ENCODE measurements at regions not wholly inside any gene's neighbourhood (a gene's known extent, or its start where the extent isn't known, plus 50 kb on each side); places are given as distances from the start of the nearest gene placed in this dataset.

DNA sequence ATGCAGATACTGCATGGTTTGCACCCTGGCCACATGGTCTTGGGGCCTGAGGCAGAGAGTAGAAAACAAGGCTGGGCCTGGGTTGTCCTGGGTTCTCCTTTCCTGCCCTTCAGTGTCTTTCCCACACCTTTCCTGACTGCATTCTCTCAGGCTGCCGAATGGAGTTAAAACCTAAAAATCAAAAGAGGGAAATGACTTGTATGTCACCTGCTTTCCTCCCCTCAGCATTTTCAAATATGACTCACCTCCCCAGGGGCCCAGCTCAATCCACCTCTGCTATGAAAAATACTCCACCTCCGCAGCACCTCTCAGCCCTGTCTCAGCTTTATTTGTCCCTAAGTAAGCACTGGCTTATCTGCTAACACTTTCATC, 457.8 kb upstream of the MEX3C start:
- Mint-ChIP-seq H3K27ac (peak overlapping the region; percentile 83), H3K4me3 (no peak overlapping the region), H3K27me3 (ENCODE audit: low read depth) (no peaks in the 10 kb centered on the region; the same call in 1 of the 2 replicates), H3K4me1 (peaks cover 55% of the 10 kb centered on the region), H3K36me3 (no peaks in the 10 kb centered on the region), H3K9me3 (peaks cover 3% of the 10 kb centered on the region; the same call in 1 of the 2 replicates)
- POLR2A ChIA-PET: no interaction called here
- DNase-seq (ENCODE audit: low spot score): no peak
- no peak for ATAC-seq
- CTCF ChIA-PET: no interaction called here
- TF ChIP-seq, protein P1, sequence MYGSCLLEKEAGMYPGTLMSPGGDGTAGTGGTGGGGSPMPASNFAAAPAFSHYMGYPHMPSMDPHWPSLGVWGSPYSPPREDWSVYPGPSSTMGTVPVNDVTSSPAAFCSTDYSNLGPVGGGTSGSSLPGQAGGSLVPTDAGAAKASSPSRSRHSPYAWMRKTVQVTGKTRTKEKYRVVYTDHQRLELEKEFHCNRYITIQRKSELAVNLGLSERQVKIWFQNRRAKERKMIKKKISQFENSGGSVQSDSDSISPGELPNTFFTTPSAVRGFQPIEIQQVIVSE (CRISPR knock-in tag; IDR thresholded peaks at IDR 0.05; ENCODE audit: borderline replicate concordance): no peak
- no peak for TF ChIP-seq ZNF219 (CRISPR knock-in tag; IDR thresholded peaks at IDR 0.05; ENCODE audit: borderline replicate concordance)
- no peak for TF ChIP-seq NFATC4 (CRISPR knock-in tag; IDR thresholded peaks at IDR 0.05)
- no peak for TF ChIP-seq ZNF423 (CRISPR knock-in tag; IDR thresholded peaks at IDR 0.05)
- TF ChIP-seq SMAD3 (CRISPR knock-in tag; IDR thresholded peaks at IDR 0.05; ENCODE audit: borderline replicate concordance): no peak
- TF ChIP-seq GTF2I (CRISPR knock-in tag; conservative IDR thresholded peaks at IDR 0.05): no peak
- TF ChIP-seq, protein P2, sequence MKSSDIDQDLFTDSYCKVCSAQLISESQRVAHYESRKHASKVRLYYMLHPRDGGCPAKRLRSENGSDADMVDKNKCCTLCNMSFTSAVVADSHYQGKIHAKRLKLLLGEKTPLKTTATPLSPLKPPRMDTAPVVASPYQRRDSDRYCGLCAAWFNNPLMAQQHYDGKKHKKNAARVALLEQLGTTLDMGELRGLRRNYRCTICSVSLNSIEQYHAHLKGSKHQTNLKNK (CRISPR knock-in tag; IDR thresholded peaks at IDR 0.05): no peak
- TF ChIP-seq, protein P3, sequence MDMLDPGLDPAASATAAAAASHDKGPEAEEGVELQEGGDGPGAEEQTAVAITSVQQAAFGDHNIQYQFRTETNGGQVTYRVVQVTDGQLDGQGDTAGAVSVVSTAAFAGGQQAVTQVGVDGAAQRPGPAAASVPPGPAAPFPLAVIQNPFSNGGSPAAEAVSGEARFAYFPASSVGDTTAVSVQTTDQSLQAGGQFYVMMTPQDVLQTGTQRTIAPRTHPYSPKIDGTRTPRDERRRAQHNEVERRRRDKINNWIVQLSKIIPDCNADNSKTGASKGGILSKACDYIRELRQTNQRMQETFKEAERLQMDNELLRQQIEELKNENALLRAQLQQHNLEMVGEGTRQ (CRISPR knock-in tag; IDR thresholded peaks at IDR 0.05): no peak
- TF ChIP-seq, protein P4, sequence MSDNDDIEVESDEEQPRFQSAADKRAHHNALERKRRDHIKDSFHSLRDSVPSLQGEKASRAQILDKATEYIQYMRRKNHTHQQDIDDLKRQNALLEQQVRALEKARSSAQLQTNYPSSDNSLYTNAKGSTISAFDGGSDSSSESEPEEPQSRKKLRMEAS (CRISPR knock-in tag; IDR thresholded peaks at IDR 0.05): no peak
- no peak for TF ChIP-seq CREM (CRISPR knock-in tag; IDR thresholded peaks at IDR 0.05)
- no peak for TF ChIP-seq FOXK1 (CRISPR knock-in tag; IDR thresholded peaks at IDR 0.05)
- TF ChIP-seq TCF7 (CRISPR knock-in tag; IDR thresholded peaks at IDR 0.05; ENCODE audit: low read depth): no peak
- TF ChIP-seq, protein P5, sequence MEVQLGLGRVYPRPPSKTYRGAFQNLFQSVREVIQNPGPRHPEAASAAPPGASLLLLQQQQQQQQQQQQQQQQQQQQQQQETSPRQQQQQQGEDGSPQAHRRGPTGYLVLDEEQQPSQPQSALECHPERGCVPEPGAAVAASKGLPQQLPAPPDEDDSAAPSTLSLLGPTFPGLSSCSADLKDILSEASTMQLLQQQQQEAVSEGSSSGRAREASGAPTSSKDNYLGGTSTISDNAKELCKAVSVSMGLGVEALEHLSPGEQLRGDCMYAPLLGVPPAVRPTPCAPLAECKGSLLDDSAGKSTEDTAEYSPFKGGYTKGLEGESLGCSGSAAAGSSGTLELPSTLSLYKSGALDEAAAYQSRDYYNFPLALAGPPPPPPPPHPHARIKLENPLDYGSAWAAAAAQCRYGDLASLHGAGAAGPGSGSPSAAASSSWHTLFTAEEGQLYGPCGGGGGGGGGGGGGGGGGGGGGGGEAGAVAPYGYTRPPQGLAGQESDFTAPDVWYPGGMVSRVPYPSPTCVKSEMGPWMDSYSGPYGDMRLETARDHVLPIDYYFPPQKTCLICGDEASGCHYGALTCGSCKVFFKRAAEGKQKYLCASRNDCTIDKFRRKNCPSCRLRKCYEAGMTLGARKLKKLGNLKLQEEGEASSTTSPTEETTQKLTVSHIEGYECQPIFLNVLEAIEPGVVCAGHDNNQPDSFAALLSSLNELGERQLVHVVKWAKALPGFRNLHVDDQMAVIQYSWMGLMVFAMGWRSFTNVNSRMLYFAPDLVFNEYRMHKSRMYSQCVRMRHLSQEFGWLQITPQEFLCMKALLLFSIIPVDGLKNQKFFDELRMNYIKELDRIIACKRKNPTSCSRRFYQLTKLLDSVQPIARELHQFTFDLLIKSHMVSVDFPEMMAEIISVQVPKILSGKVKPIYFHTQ (CRISPR knock-in tag; IDR thresholded peaks at IDR 0.05): no peak
- TF ChIP-seq HMGA2 (CRISPR knock-in tag; IDR thresholded peaks at IDR 0.05): no peak

DNA sequence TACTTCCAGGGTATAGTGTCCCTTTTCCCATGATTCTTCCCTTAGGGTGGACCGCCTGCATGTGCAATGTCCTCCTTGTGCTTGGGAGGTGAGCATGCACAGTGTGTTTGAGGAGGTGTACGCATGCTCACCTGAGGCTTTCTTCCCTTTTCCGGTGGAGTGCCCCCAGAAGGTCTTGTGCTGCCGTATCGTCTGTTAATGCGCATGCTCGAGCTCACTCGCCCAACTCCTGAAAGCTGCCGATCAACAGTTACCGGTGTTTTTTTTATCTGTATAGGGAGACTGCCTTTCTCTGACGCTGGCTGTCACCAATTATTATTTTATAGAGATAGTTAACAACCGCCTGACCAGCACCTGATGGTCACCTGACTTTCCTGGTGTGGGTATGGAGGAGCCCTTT, 458.8 kb upstream of the MEX3C start:
- H3K4me3 Mint-ChIP-seq: no peak overlapping the region
- H3K9me3 Mint-ChIP-seq: peaks cover 3% of the 10 kb centered on the region; the same call in 1 of the 2 replicates
- DNase-seq (ENCODE audit: low spot score): no peak
- ATAC-seq: no peak
- ChIA-PET CTCF (no interaction called here), POLR2A (no interaction called here)
- H3K36me3 Mint-ChIP-seq: no peaks in the 10 kb centered on the region
- TF ChIP-seq, protein P6, sequence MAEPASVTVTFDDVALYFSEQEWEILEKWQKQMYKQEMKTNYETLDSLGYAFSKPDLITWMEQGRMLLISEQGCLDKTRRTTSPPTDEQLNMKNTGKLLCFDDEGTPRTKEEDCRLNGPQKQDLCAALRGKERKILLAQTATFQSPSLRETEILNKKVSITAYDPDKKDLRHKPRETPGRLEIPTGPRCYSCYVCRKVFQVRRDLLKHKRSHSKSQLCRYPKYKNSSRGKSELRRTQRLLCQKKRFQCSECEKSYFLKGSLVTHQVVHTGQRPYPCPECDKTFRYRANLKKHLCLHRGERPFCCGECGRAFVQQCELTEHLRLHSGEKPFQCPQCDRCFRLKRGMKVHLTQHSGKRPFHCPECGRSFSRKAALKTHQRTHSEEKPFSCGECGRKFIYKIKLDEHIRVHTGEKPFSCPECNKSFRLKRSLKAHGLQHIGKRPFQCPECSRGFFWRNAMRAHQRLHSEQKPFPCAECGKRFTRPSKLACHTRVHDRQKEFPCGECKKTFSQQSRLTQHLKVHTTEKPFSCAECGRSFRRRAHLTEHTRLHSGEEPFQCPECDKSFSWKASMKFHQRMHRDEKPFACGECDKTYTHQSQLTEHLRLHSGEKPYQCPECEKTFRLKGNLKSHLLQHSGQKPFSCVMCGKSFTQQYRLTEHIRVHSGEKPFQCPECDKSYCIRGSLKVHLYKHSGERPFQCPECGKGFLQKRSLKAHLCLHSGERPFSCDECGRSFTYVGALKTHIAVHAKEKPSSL (CRISPR knock-in tag; conservative IDR thresholded peaks at IDR 0.05): no peak
- TF ChIP-seq RORB (CRISPR knock-in tag; IDR thresholded peaks at IDR 0.05) (no peak), NR1H2 (CRISPR knock-in tag; IDR thresholded peaks at IDR 0.05) (no peak)
- TF ChIP-seq, protein P5 (CRISPR knock-in tag; IDR thresholded peaks at IDR 0.05): no peak
- TF ChIP-seq, protein P7, sequence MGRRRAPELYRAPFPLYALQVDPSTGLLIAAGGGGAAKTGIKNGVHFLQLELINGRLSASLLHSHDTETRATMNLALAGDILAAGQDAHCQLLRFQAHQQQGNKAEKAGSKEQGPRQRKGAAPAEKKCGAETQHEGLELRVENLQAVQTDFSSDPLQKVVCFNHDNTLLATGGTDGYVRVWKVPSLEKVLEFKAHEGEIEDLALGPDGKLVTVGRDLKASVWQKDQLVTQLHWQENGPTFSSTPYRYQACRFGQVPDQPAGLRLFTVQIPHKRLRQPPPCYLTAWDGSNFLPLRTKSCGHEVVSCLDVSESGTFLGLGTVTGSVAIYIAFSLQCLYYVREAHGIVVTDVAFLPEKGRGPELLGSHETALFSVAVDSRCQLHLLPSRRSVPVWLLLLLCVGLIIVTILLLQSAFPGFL (CRISPR knock-in tag; IDR thresholded peaks at IDR 0.05; ENCODE audit: borderline replicate concordance): no peak
- H3K27me3 Mint-ChIP-seq (ENCODE audit: low read depth): no peaks in the 10 kb centered on the region; the same call in 1 of the 2 replicates
- no peak overlapping the region for H3K27ac Mint-ChIP-seq
- H3K4me1 Mint-ChIP-seq: peaks cover 55% of the 10 kb centered on the region
